GM21515 (cell line): ENCODE measurements at regions not wholly inside any gene's neighbourhood (a gene's known extent, or its start where the extent isn't known, plus 50 kb on each side); places are given as distances from the start of the nearest gene placed in this dataset.
"Not testable (repeated sequence)": the region's sequence is repeated elsewhere in the genome, so short reads cannot be mapped to it uniquely, and the experiment has no call there.

ENCODE experiments used
- ATAC-seq: cut with Tn5 transposase; IDR thresholded peaks from one replicate; pipeline ENCODE4 v1.9.1; 2021; ENCODE audit not compliant: unreplicated experiment

DNA sequence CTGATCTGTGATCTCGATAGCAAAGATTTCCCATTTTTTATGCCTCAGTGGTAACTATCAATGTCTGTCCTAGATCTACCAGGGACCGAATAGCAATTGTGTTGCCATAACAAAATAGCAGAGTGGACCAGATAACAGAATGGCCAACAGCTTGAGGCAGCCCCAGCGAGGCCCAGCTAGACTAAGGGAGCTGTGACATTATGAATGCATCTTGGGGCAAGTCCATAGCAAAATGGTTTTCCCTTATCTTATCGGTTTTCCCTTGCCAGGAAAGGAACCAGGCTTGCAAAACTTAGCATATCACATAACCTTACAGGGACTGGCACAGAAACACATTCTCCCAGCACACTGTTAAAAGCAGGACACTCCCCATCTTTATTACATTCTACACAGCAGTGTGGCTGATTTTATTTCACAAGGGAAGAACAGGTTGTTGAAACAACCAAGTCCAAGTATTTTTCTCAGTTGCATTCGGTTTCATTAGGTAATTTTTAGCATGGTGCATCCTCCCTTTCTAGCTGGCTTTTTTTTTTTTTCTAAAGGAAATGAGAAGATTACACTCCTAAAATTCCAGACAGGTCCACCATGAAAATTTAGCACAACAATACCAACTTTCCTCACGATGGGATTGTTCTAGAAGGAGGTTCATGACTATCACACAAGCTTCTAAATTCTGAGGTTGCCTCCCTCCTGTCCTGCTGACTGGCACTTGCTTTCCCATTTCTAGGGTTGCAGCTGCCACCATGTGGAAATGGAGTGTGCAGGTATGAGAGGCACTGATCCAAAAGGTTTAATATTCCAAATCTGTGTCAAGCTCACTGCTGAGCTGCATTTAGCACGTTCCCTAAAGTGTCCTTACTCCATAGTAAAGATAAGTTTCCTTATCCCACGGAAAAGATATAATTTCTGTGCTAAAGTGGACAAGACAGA, 97.0 kb upstream of the SLC35G4 start:
- ATAC-seq: peak; percentile 13

DNA sequence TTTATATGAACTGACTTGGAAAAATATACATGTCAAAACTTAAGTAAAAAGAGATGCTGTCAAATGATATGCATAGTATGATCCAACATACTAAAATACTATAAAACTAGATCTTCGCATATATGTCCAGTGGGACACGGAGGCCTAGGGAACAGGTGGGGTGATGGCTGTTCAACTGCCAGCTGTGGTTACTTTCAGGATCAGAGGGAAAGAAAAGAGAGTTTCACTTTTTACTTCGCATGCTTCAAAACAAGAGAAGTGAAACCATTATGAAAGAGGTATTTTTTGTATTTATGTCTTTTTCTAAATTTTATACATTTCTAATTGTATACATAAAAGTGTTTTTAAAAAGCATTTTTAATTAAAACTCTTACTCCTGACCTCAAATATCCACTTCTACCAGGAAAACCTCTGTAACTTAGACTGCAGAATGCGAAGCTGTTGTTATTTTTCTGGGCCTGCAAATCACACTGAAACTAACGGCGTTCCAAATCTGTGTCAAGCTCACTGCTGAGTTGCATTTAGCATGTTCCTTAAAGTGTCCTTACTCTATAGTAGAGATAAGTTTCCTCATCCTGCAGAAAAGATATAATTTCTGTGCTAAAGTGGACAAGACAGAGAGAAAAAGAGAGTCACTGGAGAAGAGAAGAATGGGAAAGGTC, 97.8 kb upstream of the SLC35G4 start:
- ATAC-seq: peak; percentile 93

DNA sequence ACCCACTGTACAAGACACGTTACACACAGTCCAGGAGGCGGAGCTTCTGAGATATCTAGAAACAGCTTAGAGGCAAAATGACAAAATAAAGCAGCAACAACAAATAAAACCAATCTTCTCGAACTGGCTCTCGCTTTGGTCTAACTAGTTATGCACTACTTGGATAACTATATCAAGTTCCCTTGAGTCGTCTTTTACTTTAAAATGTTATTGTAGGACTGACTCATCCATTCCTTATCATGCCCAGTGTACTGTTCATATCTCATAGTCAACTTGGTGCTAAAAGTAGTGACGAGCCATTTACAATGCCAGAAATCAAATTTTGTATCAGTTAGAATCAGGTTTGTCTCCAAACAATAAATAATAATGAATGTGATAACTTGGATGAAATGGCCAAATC, 102.5 kb upstream of the SLC35G4 start:
- no peak for ATAC-seq

DNA sequence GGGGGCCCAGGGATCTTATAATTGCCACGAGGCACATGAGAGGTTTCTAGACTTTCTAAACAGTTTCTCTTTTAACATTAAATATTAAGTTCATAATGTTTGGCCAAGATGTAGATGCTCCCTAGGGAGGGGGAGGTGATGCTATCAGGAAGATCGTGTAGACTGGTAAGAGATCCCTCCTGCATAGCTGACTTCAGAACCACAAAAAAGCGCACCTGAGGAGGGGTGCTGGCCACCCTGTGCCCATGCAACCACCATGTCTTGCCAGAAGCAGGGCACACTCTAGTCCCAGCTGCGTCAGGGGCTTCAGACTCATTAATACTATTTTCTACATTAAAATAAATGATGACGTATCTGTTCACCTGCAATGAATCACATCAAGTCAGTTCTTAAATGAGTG, 103.4 kb upstream of the SLC35G4 start:
- no peak for ATAC-seq

DNA sequence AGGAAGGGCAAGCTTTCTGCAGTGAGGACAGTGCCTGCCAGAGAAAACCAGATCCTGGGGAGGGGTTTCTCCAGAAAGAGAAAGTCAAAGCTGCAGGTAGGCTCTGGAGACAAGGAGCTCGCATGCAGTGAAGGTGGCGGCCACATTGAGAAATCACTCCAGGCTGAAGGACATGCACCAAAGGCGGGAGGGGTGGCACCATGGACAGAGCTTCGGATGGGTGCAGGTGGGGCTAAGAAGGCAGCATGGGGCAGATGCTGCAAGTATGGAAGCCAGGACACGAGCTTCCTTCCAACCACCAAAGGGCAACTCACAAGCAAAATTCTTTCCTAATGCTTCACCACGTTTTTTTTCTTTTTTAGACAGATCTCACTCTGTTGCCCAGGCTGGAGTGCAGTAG, 104.4 kb upstream of the SLC35G4 start:
- ATAC-seq: no peak

DNA sequence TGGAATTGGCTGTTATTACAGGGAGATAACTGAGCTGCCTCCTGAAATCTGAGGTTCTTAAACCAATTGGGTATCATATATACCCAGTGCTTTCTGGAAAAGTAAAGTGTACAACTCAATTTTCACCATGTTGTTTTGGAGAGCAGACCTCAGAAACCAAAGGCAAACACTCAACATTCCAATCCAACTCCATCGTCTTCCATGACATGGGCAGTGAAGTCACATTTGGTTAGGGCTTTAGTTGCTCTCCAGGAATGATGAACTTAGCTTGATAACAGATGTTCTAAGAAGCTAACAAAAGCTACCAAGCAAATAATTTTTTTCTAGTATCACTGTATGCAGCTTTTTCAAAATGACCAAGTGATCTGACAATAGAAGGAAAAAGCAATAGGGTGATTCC, 107.0 kb upstream of the SLC35G4 start:
- ATAC-seq: no peak

DNA sequence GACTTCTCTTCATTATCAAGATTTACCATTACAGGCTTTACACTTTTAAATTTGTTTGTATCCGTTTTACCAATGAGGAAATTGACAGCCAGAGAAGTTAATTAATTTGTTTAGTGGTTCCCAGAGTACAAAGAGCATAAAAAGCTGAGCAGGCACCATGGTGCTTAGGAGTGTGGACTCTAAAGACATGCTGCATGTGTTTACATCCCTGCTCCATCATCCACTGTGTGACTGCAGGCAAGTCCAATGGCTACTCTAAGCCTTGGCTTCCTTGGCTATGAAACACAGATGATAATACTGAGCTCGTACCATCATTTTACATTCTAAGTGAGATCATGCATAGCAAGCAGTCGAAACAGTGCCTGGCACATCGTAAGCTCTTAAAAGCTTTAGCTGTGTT, 108.0 kb upstream of the SLC35G4 start:
- no peak for ATAC-seq

DNA sequence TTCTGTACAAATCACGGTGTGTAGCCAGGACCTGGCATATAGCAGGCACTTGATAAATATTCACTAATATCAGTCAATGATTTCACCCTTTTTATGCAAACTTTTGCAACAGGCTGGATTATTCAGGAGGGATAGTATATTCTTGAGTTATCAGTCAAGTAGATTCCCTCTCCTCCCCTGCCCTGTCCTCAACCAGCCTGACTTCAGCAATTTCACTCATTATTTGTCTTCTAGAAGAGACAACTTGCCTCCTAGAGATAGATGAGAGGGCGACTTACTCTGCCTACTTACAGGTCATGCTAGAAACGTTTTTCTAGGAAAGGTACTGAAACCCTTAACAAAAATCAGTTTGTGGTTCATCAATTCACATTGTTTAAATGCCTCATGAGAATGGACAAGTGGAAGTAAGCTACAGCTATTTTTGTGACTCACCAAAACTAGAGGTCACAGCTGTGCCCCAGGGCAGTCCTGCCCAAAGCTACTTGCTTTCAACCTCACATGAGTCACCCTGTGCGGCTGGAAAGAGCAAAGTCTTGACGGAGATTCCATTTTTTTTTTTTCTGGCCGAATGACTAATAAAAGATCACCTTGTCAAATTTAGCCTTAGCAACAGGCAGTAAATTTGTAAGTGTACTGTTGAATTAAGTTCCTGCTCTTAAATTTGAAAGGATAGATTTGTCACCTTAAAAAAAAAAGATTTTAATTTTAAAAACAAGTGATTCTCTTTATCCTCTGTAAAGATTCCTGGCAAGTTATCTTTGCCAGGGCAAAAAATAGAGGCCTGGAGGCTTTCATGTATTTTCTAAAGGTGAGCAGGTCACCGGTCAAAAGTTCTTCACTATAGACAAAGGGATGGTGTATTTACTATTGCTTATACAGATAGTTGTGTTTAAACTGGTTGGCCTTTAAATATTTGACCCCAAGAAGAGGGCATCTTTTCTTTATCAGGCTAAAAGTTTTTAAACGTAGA, 109.0 kb upstream of the SLC35G4 start:
- peak; percentile 44 for ATAC-seq

DNA sequence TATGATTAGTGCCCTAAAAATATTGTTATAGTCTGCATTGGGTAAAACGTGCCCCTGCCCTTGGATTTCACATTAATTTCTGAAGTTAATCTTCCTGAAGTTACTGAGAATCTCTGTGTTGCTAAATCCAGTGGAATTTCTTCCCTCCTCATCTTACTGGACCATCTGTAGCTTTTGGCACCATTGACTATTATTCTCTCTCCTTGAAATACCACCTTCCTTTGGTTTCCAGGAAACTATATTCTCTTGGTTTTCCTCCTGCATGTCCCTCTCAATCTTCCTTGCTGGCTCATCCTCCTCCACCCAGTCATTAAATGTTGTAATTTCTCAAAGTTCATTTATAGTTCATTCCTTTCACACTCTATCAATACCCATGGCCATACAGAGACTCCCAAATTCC, 110.6 kb upstream of the SLC35G4 start:
- ATAC-seq: no peak

DNA sequence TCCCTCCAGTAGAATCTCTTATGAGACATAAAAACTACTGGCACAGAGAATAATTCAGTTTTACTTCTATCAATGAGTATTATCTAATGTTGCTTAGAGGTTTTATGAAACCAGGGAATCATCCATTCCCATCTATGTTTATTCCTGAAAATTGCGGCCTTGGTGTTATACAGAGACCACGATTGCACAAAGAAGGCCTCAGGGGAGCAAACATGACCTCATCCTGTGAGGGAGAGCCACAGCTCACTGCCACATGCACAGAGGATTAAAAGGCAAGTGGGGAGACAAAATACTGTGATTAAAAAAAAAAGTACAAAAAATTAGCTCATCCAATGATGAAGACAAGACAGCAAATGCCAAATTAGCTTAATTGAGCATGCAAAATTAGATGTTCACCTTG, 111.8 kb upstream of the SLC35G4 start:
- ATAC-seq: no peak

DNA sequence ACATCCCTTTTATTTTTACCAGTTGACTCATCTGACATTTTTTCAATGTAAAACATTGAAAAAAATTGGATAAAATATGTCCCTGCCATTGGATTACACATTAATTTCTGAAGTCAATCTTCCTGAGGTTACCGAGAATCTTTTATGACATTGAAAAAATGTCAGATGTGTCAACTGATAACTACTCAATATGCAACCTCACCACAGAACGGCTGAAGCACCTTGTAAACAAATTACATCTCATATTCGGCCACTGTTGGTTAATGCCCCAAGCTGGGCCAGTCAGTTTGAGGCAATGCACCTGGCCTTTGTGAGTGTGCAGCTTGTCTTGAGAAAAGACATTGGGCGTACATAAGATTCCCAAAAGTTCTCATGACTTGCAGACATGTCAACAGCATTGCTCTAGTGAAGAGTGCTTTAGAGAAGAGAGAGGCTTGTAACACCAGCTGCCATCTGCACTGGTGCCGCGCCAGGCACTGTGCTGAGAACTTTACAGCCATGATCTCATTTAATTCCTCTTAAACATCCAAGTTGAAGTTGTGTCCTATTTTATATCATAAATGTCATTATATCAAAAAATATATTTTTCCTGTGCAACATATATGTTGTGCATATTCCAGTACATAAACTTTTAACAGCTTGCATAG, 112.7 kb upstream of the SLC35G4 start:
- ATAC-seq: no peak

DNA sequence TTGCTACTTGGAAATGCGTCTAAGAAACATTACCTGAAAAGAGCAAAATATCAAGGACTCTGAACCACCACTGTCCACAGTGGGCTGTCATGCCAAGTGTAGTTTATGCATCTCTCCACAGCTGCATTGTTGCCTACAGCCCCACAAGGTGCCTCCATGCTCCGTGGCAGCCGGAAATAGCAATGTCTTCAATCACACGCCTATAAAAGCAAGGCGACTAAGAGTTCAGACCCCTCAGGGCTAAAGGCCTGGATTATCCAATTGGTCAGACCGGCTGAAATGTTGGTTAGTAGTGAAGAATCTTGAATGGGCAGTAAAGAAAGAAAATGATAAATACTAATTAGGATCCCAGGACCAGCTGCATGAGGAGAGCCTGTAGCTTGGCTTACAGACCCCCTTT, 114.0 kb upstream of the SLC35G4 start:
- no peak for ATAC-seq

DNA sequence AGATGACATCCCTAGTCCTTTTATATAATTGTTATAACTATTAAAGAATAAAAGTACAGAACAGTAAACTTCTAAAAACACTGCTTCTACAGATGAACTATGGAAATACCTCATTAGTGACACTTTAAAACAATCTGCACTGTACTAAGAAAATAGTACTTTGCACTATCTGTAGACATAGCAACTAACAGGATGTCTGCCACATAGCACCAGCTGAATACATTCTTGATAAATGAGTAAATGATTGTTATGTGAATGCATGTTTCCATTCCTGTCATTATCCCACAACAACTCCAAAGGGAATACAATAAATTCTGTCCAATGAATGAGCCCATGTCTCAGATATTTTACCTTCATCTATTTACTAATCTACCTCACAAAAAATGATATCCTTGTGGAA, 115.3 kb upstream of the SLC35G4 start:
- ATAC-seq: no peak

DNA sequence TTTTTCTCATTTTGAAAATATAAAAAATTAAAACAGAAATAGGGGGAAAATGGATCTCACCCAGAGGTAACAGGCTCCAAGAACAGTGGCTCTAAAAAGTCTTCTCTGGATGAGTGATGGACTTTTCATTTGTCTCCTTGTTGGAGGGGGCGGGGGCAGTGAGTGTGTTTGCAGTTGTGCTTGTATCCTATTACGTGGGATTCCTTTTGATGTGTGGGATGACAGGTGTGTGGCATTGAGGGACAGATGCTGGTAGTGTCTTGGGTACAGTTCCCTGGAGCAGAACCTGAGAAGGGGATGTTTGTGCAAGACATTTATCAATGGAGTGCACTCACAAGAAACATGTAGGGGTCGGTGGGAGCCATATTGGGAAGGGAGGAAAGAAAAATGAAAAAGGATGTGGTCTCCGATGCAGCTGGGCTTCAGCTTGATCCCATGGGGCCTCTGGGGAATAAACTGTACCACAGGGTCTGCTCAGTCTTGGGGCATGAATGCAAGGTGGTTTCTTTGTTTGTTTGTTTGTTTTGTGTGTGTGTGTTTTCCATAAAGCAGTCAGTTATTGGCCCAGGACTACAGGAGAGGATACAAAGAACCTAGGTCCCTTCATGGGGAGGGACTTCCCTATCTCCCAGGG, 120.0 kb upstream of the SLC35G4 start:
- no peak for ATAC-seq

DNA sequence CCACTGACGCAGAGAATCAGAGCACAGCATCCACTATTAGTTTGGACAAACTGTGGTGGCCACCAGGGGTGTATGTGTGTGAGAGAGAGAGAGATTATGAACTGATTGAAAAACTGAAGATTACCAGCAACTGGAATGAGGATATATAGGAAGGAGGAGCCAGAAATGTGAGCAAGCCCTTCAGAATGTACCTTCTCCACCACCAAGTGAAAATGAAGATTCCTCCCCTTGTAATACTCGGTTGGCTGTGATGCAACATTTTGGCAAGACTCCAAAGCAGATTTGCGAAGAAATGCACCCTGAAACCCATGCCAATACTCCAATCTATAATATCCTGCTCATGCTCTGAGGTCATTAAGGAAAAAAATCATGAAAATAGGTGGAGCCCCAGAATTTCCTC, 121.2 kb upstream of the SLC35G4 start:
- ATAC-seq: no peak

DNA sequence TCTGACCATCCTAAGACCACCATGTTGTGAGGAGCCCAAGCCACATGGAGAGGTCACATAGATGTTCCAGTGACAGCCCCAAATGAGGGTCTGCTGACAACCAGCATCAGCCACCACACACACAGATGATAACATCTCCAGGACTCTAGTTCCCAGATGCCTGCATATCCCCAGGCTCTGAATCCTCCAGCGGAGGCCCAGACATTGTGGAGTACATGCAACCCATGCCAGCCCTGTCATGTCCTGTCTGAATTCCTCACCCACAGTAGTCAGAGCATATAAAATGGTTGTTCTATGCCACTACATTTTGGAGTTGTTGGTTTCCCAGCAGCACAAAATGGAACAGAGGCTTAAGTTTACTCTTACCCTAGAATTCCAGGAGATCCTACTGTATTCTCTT, 122.0 kb upstream of the SLC35G4 start:
- ATAC-seq: no peak

DNA sequence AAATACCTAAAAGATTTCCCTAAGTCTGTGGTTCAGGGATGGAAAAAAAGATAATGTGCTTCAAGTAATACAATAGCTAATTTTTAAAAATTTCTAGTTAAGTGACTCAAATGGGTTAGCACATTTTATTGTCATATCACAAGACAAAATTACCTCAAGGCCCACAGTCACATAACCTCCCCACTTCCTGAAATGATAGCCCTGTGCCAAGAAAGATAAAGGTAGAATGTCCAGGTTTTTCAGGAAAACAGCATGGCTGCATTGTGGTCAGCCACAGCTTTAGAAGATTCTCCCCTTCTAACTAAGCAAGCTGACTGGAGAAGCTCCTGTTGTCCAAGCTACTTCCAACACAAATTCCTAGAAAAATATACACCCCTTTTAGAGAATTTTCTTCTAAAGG, 127.1 kb upstream of the SLC35G4 start:
- no peak for ATAC-seq

DNA sequence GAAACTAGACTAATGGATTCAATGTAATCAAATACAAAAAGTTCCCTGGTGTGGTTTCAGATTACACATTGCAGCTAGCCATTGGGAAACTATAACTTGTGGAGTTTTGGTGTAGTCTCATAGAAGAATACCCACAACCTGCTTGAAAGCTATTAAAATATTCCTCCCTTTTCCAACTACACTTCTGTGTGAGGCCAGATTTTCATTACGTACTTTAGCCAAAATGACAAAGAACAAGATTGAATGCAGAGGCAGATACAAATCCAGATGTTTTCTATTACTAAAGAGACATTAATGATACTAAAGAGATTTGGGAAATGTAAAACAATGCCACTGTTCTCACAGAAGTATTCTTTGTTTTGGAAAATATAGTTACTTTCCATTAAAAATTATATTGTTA, 128.7 kb upstream of the SLC35G4 start:
- no peak for ATAC-seq

DNA sequence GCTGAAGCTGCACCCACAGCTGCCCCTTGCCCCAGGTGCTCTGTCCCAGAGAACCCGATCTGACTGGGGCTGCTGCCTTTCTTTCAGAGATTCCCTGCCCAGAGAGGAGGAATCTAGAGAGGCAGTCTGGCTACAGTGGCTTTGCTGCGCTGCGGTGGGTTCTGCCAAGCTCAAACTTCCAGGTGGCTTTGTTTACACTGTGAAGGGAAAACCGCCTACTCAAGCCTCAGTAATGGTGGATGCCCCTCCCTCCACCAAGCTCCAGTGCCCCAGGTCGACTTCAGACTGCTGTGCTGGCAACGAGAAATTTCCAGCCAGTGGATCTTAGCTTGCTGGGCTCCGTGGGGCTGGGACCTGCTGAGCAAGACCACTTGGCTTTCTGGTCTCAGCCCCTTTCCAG, 130.4 kb upstream of the SLC35G4 start:
- not testable (repeated sequence) for ATAC-seq

DNA sequence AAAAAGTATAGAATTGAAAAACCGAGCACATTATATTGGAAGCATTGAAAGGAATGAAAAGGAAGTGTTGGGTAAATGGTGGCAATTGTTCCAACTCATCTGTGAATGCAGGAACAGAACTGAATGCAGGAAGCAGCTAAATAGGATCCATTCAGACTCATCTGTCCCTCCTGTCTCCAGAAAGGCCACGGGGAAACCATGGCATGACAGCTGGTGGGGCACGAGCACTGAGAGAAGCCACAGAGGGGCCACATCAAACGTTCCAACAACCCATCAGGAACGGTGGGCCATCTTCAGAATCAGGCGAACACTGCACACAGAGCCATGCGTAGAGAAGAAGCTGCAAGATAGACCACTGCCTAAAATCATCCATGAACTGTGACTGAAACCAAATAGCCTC, 138.5 kb upstream of the SLC35G4 start:
- no peak for ATAC-seq
